Esophagus muscularis mucosa (tissue), 4 donors: ENCODE measurements at regions not wholly inside any gene's neighbourhood (a gene's known extent, or its start where the extent isn't known, plus 50 kb on each side); places are given as distances from the start of the nearest gene placed in this dataset.
"Not testable (repeated sequence)": the region's sequence is repeated elsewhere in the genome, so short reads cannot be mapped to it uniquely, and the experiment has no call there.

Experiments
- DNase-seq: peaks from one replicate; pipeline ENCODE4 v3.0.0-alpha.2; 2017; ENCODE audit errors: extremely low spot score
- H3K27ac ChIP-seq, 4 donors: fragments of 200-600 bp; sonication (generic); replicated peaks in 1 of 4; 1 replicate in 3 of 4; 2 replicates in 1 of 4; pipeline ENCODE4 v1.5.1; 2016 to 2019; ENCODE audit warnings: mild to moderate bottlenecking in 1 of 4
- H3K27me3 ChIP-seq, 4 donors: fragments of 200-600 bp; sonication (generic); one replicate each; pipeline versions ENCODE4 v1.5.1 to v1.6.0; 2016 to 2019
- H3K36me3 ChIP-seq, 4 donors: fragments of 200-600 bp; sonication (generic); one replicate each; pipeline ENCODE4 v1.5.1; 2016 to 2019
- H3K4me1 ChIP-seq, 4 donors: fragments of 200-600 bp; sonication (generic); one replicate each; pipeline ENCODE4 v1.5.1; 2016 to 2019
- H3K4me3 ChIP-seq, 4 donors: fragments of 200-600 bp; sonication (generic); 1 replicate in 2 of 4; 2 replicates in 2 of 4; pipeline ENCODE4 v1.5.1; 2016 to 2019; ENCODE audit warnings: mild to moderate bottlenecking in 4 of 4, moderate library complexity in 1 of 4
- H3K9me3 ChIP-seq, 4 donors: fragments of 200-600 bp; sonication (generic); 1 replicate in 3 of 4; 2 replicates in 1 of 4; pipeline ENCODE4 v1.5.1; 2016 to 2019
- CTCF ChIP-seq, 3 experiments: fragments of 200-600 bp in 2 of 3; fragments of 450-650 bp in 1 of 3; sonication (generic) in 2 of 3; IDR thresholded peaks; one replicate each; pipeline ENCODE4 v1.5.1; 2017 to 2019; ENCODE audit warnings: antibody characterized with exemption in 3 of 3, mild to moderate bottlenecking in 2 of 3, moderate library complexity in 1 of 3
- EP300 ChIP-seq: sonication (generic); formaldehyde crosslinking; IDR thresholded peaks from one replicate; pipeline ENCODE4 v1.6.1; 2017; ENCODE audit warnings: antibody characterized with exemption
- POLR2A ChIP-seq: fragments of 450-650 bp; IDR thresholded peaks from one replicate; pipeline ENCODE4 v1.6.1; 2017; ENCODE audit warnings: antibody characterized with exemption, moderate library complexity, mild to moderate bottlenecking, low read depth
- POLR2AphosphoS5 ChIP-seq, 2 donors: sonication (generic); formaldehyde crosslinking; IDR thresholded peaks; one replicate each; pipeline ENCODE4 v1.6.1; 2017; ENCODE audit warnings: antibody characterized with exemption in 2 of 2
- WGBS: methylation state at CpG from one replicate; pipeline ENCODE4 v1.1.5; 2018; 5-methylcytosine and 5-hydroxymethylcytosine counted together
- intact Hi-C: fragments of 100-400 bp; cut with DNase I; formaldehyde crosslinking; loops from one replicate; pipeline ENCODE4 v1.15.1; 2023

GRCh38 chr5:143524338-143524945, 121.0 kb upstream of the NR3C1 start:
- TF ChIP-seq POLR2AphosphoS5 (IDR thresholded peaks at IDR 0.05) (no peak), CTCF (IDR thresholded peaks at IDR 0.05) (no peak), POLR2A (no peak), EP300 (no peak)
- no peaks in the 10 kb centered on the region for H3K4me1 ChIP-seq
- H3K36me3 ChIP-seq = no peaks in the 10 kb centered on the region
- H3K27me3 ChIP-seq = no peaks in the 10 kb centered on the region
- H3K27ac ChIP-seq = no peak overlapping the region
- no peak for DNase-seq
- H3K9me3 ChIP-seq = no peaks in the 10 kb centered on the region
- WGBS = 97% methylated on average over 2 of the region's 2 CpGs
- H3K4me3 ChIP-seq = no peak overlapping the region
- intact Hi-C loops = no loop called here

DNA sequence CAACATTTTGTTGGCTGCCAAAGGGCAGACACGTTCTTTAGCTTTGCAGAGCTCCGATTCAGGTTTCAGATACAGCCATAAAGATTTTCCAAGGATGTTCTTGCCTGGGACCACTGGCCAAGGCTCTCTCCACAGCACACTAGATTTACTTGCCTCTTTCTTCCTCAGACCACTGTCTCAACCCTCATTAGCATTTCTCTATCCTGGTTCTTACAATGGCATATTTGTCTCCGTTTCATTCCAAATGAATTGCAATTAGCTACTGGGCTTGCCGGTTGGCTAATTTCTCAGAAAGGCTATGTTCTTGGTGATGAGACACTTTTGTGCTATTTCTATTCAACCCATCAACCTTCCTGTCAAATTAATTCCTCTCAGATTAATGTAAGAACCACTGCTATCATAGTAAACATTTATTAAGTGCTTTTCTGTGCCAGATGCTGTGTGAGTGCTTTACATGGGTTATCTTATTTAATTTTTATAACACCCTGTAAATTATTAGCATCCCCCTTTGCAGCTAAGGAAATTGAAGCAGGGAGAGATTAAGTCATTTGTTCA, 118.4 kb upstream of the NR3C1 start:
- H3K27ac ChIP-seq = no peak overlapping the region
- no peaks in the 10 kb centered on the region for H3K36me3 ChIP-seq
- no peaks in the 10 kb centered on the region for H3K27me3 ChIP-seq
- TF ChIP-seq POLR2A = no peak
- TF ChIP-seq EP300 = no peak
- TF ChIP-seq POLR2AphosphoS5 (IDR thresholded peaks at IDR 0.05) = no peak
- no peak for TF ChIP-seq CTCF (IDR thresholded peaks at IDR 0.05)
- no peaks in the 10 kb centered on the region for H3K4me1 ChIP-seq
- H3K9me3 ChIP-seq = no peaks in the 10 kb centered on the region
- DNase-seq = no peak
- intact Hi-C loops = no loop called here
- WGBS = 84% methylated on average over 4 of the region's 4 CpGs
- no peak overlapping the region for H3K4me3 ChIP-seq

DNA sequence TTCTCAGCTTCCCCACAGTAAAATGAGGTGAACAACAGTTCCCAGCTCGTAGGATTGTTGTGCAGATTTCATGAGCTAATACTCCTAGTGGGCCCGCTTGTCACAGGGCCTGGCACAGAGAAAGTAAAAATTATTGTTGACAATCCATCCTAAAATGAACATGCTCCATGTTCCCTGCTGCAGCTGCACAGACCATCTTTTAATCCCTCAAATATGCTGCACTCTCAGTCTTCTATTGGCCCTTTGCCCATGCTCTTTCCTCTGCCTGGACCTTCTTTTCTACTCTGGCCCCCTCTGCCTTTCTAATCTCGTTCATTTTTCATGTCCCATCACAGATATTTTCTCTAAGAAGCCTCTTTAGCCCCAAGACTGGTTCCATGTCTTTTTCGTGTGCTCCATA, 117.7 kb upstream of the NR3C1 start:
- H3K27me3 ChIP-seq = no peaks in the 10 kb centered on the region
- 71% methylated on average over 4 of the region's 4 CpGs for WGBS
- TF ChIP-seq EP300 (no peak), CTCF (IDR thresholded peaks at IDR 0.05) (no peak), POLR2AphosphoS5 (IDR thresholded peaks at IDR 0.05) (no peak), POLR2A (no peak)
- H3K9me3 ChIP-seq = no peaks in the 10 kb centered on the region
- peaks cover 0 to 4% (median 0%) of the 10 kb centered on the region in 4 donors for H3K4me1 ChIP-seq
- no peak overlapping the region for H3K27ac ChIP-seq
- H3K36me3 ChIP-seq = no peaks in the 10 kb centered on the region
- no peak overlapping the region for H3K4me3 ChIP-seq
- no peak for DNase-seq
- intact Hi-C loops = no loop called here

GRCh38 chr5:143519215-143519614, 115.7 kb upstream of the NR3C1 start:
- H3K27ac ChIP-seq, H3K36me3 ChIP-seq, intact Hi-C loops, H3K4me3 ChIP-seq, DNase-seq, H3K27me3 ChIP-seq, H3K9me3 ChIP-seq: not testable (repeated sequence)
- 96% methylated on average over 2 of the region's 2 CpGs for WGBS
- H3K4me1 ChIP-seq = peaks cover 0 to 18% (median 12%) of the 10 kb centered on the region in 4 donors

DNA sequence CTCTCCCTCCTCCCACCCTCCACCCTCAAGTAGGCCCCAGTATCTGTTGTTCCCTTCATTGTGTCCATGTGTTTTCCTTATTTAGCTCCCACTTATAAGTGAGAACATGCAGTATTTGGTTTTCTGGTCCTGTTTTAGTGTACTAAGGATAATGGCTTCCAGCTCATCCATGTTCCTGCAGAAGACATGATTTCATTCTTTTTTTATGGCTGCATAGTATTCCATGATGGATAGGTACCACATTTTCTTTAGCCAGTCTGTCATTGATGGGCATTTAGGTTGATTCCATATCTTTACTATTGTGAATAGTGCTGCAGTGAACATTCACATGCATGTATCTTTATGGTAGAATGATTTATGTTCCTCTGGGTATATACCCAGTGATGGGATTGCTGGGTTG, 114.3 kb upstream of the NR3C1 start:
- peaks cover 0 to 18% (median 12%) of the 10 kb centered on the region in 4 donors for H3K4me1 ChIP-seq
- H3K36me3 ChIP-seq, H3K9me3 ChIP-seq, H3K27me3 ChIP-seq, H3K4me3 ChIP-seq, H3K27ac ChIP-seq, DNase-seq, intact Hi-C loops: not testable (repeated sequence)

DNA sequence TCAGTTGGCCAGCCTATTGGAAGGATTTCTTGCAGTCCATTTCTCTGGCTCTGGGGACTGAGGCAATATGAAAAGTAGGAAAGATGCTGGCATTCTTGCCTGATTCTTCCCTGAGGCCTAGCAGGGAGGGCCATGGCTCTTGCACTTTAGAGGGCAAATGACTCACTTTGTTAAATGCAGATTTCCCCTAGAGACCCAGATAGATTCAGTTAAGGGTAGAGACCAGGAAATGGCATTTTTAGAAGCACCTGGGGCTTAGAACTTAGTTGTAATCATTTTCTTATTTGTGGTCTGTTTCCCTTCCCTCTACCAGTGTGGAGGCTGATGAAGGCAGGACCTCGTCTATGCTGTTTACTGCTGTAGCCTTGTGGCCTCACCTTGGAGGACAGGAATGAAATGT, 112.8 kb upstream of the NR3C1 start:
- Histone ChIP-seq H3K27ac (no peak overlapping the region), H3K9me3 (no peaks in the 10 kb centered on the region), H3K36me3 (no peaks in the 10 kb centered on the region), H3K4me3 (no peak overlapping the region), H3K4me1 (peaks cover 0 to 18% (median 12%) of the 10 kb centered on the region in 4 donors), H3K27me3 (no peaks in the 10 kb centered on the region)
- DNase-seq = no peak
- intact Hi-C loops = no loop called here
- 100% methylated on average over 1 of the region's 1 CpG for WGBS
- TF ChIP-seq EP300 (no peak), CTCF (IDR thresholded peaks at IDR 0.05) (no peak), POLR2A (no peak), POLR2AphosphoS5 (IDR thresholded peaks at IDR 0.05) (no peak)
